ENCODE measurements at regions not wholly inside any gene's neighbourhood (a gene's known extent, or its start where the extent isn't known, plus 50 kb on each side); places are given as distances from the start of the nearest gene placed in this dataset.

DNA sequence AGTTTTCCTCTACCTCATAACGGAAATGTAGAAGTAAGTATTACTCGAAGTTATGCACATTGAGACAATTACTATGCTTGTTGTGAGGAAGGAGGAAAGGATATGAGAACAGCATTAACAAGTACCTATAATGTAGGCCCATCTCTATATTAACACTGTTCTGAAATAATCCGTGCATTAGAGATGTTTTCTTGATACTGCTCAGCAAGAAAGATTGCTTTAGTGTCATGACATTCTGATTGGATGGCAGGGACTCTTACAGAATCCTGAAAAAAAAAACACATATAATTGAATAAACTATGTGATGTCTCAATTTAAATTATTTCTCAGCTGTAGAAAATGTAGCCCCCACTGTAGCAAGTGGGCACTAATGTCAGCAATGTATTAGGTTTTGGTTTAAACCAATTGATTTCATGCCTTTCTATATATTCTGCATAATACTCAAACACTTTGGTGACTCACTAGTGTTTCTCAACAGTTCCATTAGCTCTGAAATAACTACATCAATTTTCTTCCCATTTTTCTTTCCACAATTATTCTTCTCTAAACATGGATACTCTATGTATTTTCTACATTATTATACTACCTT lies 598.3 kb upstream of the BCHE start:
- TF ChIP-seq, protein P1, sequence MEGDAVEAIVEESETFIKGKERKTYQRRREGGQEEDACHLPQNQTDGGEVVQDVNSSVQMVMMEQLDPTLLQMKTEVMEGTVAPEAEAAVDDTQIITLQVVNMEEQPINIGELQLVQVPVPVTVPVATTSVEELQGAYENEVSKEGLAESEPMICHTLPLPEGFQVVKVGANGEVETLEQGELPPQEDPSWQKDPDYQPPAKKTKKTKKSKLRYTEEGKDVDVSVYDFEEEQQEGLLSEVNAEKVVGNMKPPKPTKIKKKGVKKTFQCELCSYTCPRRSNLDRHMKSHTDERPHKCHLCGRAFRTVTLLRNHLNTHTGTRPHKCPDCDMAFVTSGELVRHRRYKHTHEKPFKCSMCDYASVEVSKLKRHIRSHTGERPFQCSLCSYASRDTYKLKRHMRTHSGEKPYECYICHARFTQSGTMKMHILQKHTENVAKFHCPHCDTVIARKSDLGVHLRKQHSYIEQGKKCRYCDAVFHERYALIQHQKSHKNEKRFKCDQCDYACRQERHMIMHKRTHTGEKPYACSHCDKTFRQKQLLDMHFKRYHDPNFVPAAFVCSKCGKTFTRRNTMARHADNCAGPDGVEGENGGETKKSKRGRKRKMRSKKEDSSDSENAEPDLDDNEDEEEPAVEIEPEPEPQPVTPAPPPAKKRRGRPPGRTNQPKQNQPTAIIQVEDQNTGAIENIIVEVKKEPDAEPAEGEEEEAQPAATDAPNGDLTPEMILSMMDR (conservative IDR thresholded peaks at IDR 0.05) = no peak
- no peak for TF ChIP-seq ZFX (IDR thresholded peaks at IDR 0.05)

Data from C4-2B (cell line).